A673 (cell line): ENCODE measurements at regions not wholly inside any gene's neighbourhood (a gene's known extent, or its start where the extent isn't known, plus 50 kb on each side); places are given as distances from the start of the nearest gene placed in this dataset.

Experiments
- BruUV-seq: library from RNA; stranded (reverse); fragments of 400-500 nt; replicated peaks from 2 replicates; lab custom pipeline; 2021; lab: Mats Ljungman, UMichigan
- CTCF ChIA-PET: fragments of 300-600 bp; sonication (Branson Sonifier 250); formaldehyde crosslinking; loops from one replicate; lab custom pipeline; 2022; ENCODE audit warnings: antibody characterized with exemption; lab: Charles Lee
- POLR2A ChIA-PET: fragments of 300-600 bp; sonication (Branson Sonifier 250); formaldehyde crosslinking; loops from one replicate; lab custom pipeline; 2022; ENCODE audit warnings: antibody characterized with exemption; ENCODE audit not compliant: low non-redundant PET; lab: Charles Lee
- DNase-seq: peaks from one replicate; pipeline ENCODE4 v3.0.0-alpha.2; 2015; ENCODE audit warnings: low spot score
- H3K27ac ChIP-seq: fragments of 200-600 bp; sonication (generic); 2 replicates; pipeline ENCODE4 v1.5.1; 2016; ENCODE audit warnings: mixed run types, low read depth, mild to moderate bottlenecking, mixed read lengths, antibody characterized with exemption, low read length; ENCODE audit not compliant: poor library complexity, severe bottlenecking
- H3K27me3 ChIP-seq: fragments of 200-600 bp; sonication (generic); replicated peaks from 2 replicates; pipeline ENCODE4 v1.6.1; 2017; ENCODE audit warnings: mixed run types, low read depth, mild to moderate bottlenecking, mixed read lengths, antibody characterized with exemption, low read length; ENCODE audit not compliant: insufficient read depth, poor library complexity
- H3K36me3 ChIP-seq: fragments of 200-600 bp; sonication (generic); 2 replicates; pipeline ENCODE4 v1.6.1; 2016; ENCODE audit warnings: mixed run types, mild to moderate bottlenecking, mixed read lengths, antibody characterized with exemption, low read length; ENCODE audit not compliant: insufficient read depth, poor library complexity, severe bottlenecking
- H3K4me1 ChIP-seq: fragments of 200-600 bp; sonication (generic); 2 replicates; pipeline ENCODE4 v1.6.1; 2017; ENCODE audit warnings: mixed run types, mild to moderate bottlenecking, mixed read lengths, antibody characterized with exemption, low read length; ENCODE audit not compliant: insufficient read depth, poor library complexity, severe bottlenecking
- H3K4me3 ChIP-seq: fragments of 200-600 bp; sonication (generic); 2 replicates; pipeline ENCODE4 v1.5.1; 2016; ENCODE audit warnings: low read depth, mixed run types, mild to moderate bottlenecking, mixed read lengths, low read length; ENCODE audit not compliant: poor library complexity, severe bottlenecking
- H3K9me3 ChIP-seq: fragments of 200-600 bp; sonication (generic); 2 replicates; pipeline ENCODE4 v1.6.1; 2016; ENCODE audit warnings: mixed run types, low read depth, mild to moderate bottlenecking, mixed read lengths, antibody characterized with exemption, low read length; ENCODE audit not compliant: poor library complexity, severe bottlenecking
- CTCF ChIP-seq: fragments of 300-800, 200-600 bp; sonication (generic); conservative IDR thresholded peaks from 2 replicates; pipeline ENCODE4 v1.5.1; 2017; ENCODE audit warnings: low read depth, mild to moderate bottlenecking, antibody characterized with exemption, low read length, moderate library complexity, mixed read lengths
- EZH2 ChIP-seq: fragments of 200-600 bp; sonication (generic); IDR thresholded peaks from 2 replicates; pipeline ENCODE4 v1.6.1; 2017; ENCODE audit warnings: borderline replicate concordance, low read depth, mild to moderate bottlenecking, mixed read lengths, antibody characterized with exemption, low read length; ENCODE audit not compliant: poor library complexity, severe bottlenecking
- intact Hi-C: fragments of 100-400 bp; cut with micrococcal nuclease; formaldehyde crosslinking; loops from one replicate; pipeline ENCODE4 v1.10.0; 2022; ENCODE audit not compliant: unreplicated experiment

- no peaks in the 10 kb centered on the region for H3K36me3 ChIP-seq
- H3K9me3 ChIP-seq, result peaks cover 4% of the 10 kb centered on the region
- CTCF ChIA-PET, result no interaction called here
- BruUV-seq, result no TSS peak
- no peaks in the 10 kb centered on the region for H3K4me1 ChIP-seq
- no peak overlapping the region for H3K4me3 ChIP-seq
- POLR2A ChIA-PET, result interaction anchor here (0.6 kb wide), 1 partner anchor 30 kb away, joined by 3 read pairs; no protein-coding TSS in a partner anchor
- peak; percentile 56 for DNase-seq
- no peaks in the 10 kb centered on the region for H3K27me3 ChIP-seq
- no peak overlapping the region for H3K27ac ChIP-seq
- intact Hi-C loops, result no loop called here
- TF ChIP-seq EZH2, result no peak
- TF ChIP-seq CTCF, result peak; percentile 46
Measured at GRCh38 chr10:109126016-109126415, 797.3 kb downstream of the XPNPEP1 start.

- Histone ChIP-seq H3K4me1 (peaks cover 9% of the 10 kb centered on the region), H3K27me3 (no peaks in the 10 kb centered on the region), H3K9me3 (peaks cover 16% of the 10 kb centered on the region), H3K27ac (no peak overlapping the region), H3K36me3 (no peaks in the 10 kb centered on the region), H3K4me3 (no peak overlapping the region)
- intact Hi-C loops, result no loop called here
- TF ChIP-seq EZH2 (no peak), CTCF (no peak)
- BruUV-seq, result no TSS peak
- ChIA-PET POLR2A (no interaction called here), CTCF (no interaction called here)
- no peak for DNase-seq
Measured at GRCh38 chr10:109115179-109115578, 808.1 kb downstream of the XPNPEP1 start.

- Histone ChIP-seq H3K27me3 (no peaks in the 10 kb centered on the region), H3K9me3 (peaks cover 16% of the 10 kb centered on the region), H3K36me3 (no peaks in the 10 kb centered on the region), H3K4me3 (no peak overlapping the region), H3K27ac (no peak overlapping the region), H3K4me1 (peaks cover 9% of the 10 kb centered on the region)
- ChIA-PET POLR2A (no interaction called here), CTCF (no interaction called here)
- BruUV-seq, result no TSS peak
- intact Hi-C loops, result no loop called here
- DNase-seq, result no peak
- TF ChIP-seq EZH2 (no peak), CTCF (no peak)
Measured at GRCh38 chr10:109114579-109114978, 808.7 kb downstream of the XPNPEP1 start.
